ENCODE measurements at regions not wholly inside any gene's neighbourhood (a gene's known extent, or its start where the extent isn't known, plus 50 kb on each side); places are given as distances from the start of the nearest gene placed in this dataset.
A peak's percentile ranks its signal among the peaks of the same experiment; 100 is the strongest.

DNA sequence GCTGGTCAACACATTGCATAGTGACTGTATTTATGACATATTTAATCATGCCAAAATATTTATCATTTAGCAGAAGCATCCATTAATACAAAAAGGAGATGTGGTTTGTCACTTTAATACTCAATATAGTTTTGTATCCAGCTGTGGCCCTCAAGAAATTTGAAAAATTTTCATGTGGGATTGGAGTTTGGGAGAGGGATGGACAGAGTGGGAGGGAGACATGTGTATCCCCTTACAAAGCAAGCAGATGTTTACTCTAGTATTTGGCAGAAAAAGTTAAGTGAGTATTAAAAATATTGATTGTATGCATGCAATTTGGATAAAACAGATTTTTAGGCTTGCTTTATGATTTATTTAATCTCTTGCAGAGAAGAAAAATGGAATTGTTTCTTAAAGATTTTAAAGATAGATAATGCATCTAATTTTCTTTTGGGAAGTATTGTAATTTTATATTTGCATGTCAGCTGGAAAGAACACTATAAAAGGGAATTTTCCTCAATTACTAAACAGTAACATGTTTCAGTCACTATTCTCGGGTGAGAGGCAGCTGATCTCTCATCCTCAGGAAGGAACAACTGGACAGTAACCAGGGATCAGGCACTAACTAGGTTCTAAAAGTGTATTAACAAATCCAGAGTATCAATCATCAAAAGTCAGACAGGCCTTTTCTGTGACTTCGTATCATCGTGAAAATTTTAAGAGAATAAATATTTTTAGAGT lies 1184.7 kb upstream of the NXPH2 start:
- 66 to 79% (median 70%) methylated on average over 3 of the region's 3 CpGs for WGBS, 5 donors
- Histone ChIP-seq H3K4me1 (no peaks in the 10 kb centered on the region), H3K9me3 (peaks cover 0 to under 1% (median 0%) of the 10 kb centered on the region in 4 donors), H3K36me3 (no peaks in the 10 kb centered on the region), H3K27me3 (no peaks in the 10 kb centered on the region), H3K27ac (no peak overlapping the region), H3K4me3 (no peak overlapping the region)
- no peak for TF ChIP-seq CTCF (IDR thresholded peaks at IDR 0.05)
- TF ChIP-seq POLR2A (IDR thresholded peaks at IDR 0.05): no peak
- no peak for TF ChIP-seq POLR2AphosphoS5 (IDR thresholded peaks at IDR 0.05)
- no peak for TF ChIP-seq EP300 (IDR thresholded peaks at IDR 0.05)
- peak in 1 of 2 donors; percentile 19 for DNase-seq
- intact Hi-C loops (cut with DNase I; ENCODE audit: low total_unique reads): no loop called here

DNA sequence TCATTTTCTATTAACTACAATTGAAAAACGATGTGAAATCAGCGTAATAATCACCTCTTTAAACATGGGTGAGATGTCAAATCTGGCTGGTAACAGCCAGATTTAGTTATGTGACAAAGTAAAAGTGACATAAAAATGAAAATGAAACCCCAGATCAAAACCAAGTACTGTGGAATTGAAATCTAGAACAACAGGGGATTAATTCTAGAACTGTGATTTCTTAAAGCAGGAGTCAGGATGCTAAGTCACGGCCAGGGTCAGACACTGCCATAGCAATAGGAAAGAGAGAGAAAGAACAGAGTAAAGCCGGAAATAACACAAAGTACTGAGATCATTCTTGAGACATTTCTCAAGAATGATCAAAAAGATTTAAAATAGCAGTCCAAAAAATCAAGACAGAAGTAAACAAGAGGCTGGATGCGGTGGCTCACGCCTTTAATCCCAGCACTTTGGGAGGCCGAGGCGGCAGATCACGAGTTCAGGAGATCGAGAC lies 1183.7 kb upstream of the NXPH2 start:
- intact Hi-C loops (cut with DNase I; ENCODE audit: low total_unique reads): no loop called here

DNA sequence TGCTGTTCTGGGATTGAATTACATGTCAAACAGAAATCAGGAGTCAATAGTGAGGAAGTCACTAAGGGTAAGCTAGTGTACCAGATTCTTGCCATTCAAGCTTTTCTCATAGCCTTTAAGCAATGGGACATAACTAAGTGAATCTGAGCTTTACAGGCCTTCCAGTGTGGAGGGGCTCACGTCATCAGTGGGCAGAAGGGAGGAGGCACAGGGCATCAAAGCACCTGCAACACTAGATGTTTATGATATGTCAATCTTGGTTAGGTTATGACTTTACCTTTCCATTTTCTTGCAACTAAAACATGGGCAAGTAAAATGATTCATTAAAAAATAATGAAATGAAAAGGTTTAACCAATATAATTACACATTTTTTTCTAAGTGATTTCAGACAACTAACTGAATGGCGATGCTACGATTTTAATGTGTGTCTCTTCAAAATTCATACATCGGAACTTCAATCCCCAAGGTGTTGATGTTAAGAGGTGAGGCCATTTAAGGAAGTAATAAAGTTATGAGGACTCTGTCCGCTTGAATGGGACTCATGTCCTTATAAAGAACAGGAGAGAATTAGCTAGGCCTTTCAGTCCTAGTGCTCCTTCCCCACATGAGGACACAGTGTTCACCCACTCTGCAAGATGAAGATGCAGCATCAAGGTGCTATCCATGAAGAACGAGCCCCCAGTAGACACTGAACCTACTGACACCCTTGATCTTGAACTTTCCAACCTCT lies 1169.2 kb upstream of the NXPH2 start:
- no peak for DNase-seq
- Histone ChIP-seq H3K27ac (no peak overlapping the region), H3K4me3 (no peak overlapping the region), H3K9me3 (no peaks in the 10 kb centered on the region), H3K4me1 (no peaks in the 10 kb centered on the region), H3K27me3 (no peaks in the 10 kb centered on the region), H3K36me3 (no peaks in the 10 kb centered on the region)
- intact Hi-C loops (cut with DNase I; ENCODE audit: low total_unique reads): no loop called here
- 87 to 94% (median 92%) methylated on average over 6 of the region's 6 CpGs for WGBS, 5 donors
- no peak for TF ChIP-seq POLR2A (IDR thresholded peaks at IDR 0.05)
- TF ChIP-seq EP300 (IDR thresholded peaks at IDR 0.05): no peak
- TF ChIP-seq CTCF (IDR thresholded peaks at IDR 0.05): no peak
- TF ChIP-seq POLR2AphosphoS5 (IDR thresholded peaks at IDR 0.05): no peak

More for the DNA sequence above, 1183.7 kb upstream of the NXPH2 start:
- no peak overlapping the region for H3K27ac ChIP-seq
- H3K36me3 ChIP-seq: no peaks in the 10 kb centered on the region
- H3K9me3 ChIP-seq: peaks cover 0 to 5% (median 0%) of the 10 kb centered on the region in 4 donors
- H3K4me1 ChIP-seq: no peaks in the 10 kb centered on the region
- TF ChIP-seq EP300 (IDR thresholded peaks at IDR 0.05): no peak
- WGBS, 5 donors: 72 to 82% (median 80%) methylated on average over 10 of the region's 10 CpGs
- no peaks in the 10 kb centered on the region for H3K27me3 ChIP-seq
- DNase-seq: no peak
- no peak overlapping the region for H3K4me3 ChIP-seq

DNA sequence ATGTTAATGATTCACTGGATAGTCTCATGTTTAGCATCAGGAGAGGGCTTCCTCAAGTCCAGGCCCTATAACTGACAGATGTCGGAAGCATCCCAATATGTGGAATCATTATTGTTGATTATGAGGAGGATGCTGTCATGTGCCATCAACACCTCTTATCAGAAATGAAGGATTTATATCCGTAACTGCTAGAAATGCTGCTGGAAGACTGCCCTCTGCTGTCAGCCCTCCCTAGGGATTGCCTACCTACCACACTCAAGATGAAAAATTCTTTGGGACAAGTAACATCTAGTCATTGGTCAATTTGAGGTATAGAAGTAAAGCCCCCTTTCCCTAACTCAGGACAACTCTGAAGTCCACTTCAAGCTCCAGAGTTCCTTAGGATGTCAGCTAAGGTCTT lies 1166.5 kb upstream of the NXPH2 start:
- no peak for DNase-seq
- intact Hi-C loops (cut with DNase I; ENCODE audit: low total_unique reads): no loop called here
- WGBS, 5 donors: 81 to 89% (median 85%) methylated on average over 2 of the region's 2 CpGs

More for the DNA sequence above, 1166.5 kb upstream of the NXPH2 start:
- no peak overlapping the region for H3K27ac ChIP-seq
- H3K4me1 ChIP-seq: no peaks in the 10 kb centered on the region
- H3K4me3 ChIP-seq: no peak overlapping the region
- no peaks in the 10 kb centered on the region for H3K36me3 ChIP-seq
- H3K9me3 ChIP-seq: no peaks in the 10 kb centered on the region
- no peak for TF ChIP-seq POLR2A (IDR thresholded peaks at IDR 0.05)
- TF ChIP-seq EP300 (IDR thresholded peaks at IDR 0.05): no peak
- TF ChIP-seq CTCF (IDR thresholded peaks at IDR 0.05): no peak
- no peak for TF ChIP-seq POLR2AphosphoS5 (IDR thresholded peaks at IDR 0.05)
- no peaks in the 10 kb centered on the region for H3K27me3 ChIP-seq
